GM12874 (cell line): ENCODE measurements at regions not wholly inside any gene's neighbourhood (a gene's known extent, or its start where the extent isn't known, plus 50 kb on each side); places are given as distances from the start of the nearest gene placed in this dataset.

ENCODE experiments used
- CTCF ChIP-seq: IDR thresholded peaks from 2 replicates; pipeline ENCODE4 v1.5.1; 2011; ENCODE audit warnings: low read depth, mild to moderate bottlenecking, control low read depth, low read length, moderate library complexity; ENCODE audit not compliant: insufficient read depth

GRCh38 chr9:129320575-129321285 lies 142.7 kb upstream of the IER5L start:
- no peak for TF ChIP-seq CTCF

- no peak for TF ChIP-seq CTCF
These were observed 141.9 kb upstream of the IER5L start for GRCh38 chr9:129319938-129320481.

GRCh38 chr9:129319076-129319937 lies 141.2 kb upstream of the IER5L start:
- TF ChIP-seq CTCF = no peak

- TF ChIP-seq CTCF = no peak
These were observed 140.3 kb upstream of the IER5L start for GRCh38 chr9:129318121-129319075.

GRCh38 chr9:129317179-129318011 lies 139.3 kb upstream of the IER5L start:
- no peak for TF ChIP-seq CTCF

GRCh38 chr9:129316281-129317030 lies 138.4 kb upstream of the IER5L start:
- TF ChIP-seq CTCF = no peak
